ENCODE measurements at regions not wholly inside any gene's neighbourhood (a gene's known extent, or its start where the extent isn't known, plus 50 kb on each side); places are given as distances from the start of the nearest gene placed in this dataset.
A peak's percentile ranks its signal among the peaks of the same experiment; 100 is the strongest.

GRCh38 chr3:156606729-156607128 is 51.8 kb upstream of the SSR3 start:
- intact Hi-C loops (cut with micrococcal nuclease) = loop anchor here (2.0 to 5.0 kb wide), 3 partner anchors 36 to 211 kb away; partner anchors contain the start of gene TIPARP
- no peaks in the 10 kb centered on the region for H3K36me3 Mint-ChIP-seq (ENCODE audit: low read depth)
- no peak for DNase-seq (ENCODE audit: low spot score)
- peaks cover 46% of the 10 kb centered on the region for H3K4me1 Mint-ChIP-seq (ENCODE audit: low read depth)
- no peaks in the 10 kb centered on the region for H3K9me3 Mint-ChIP-seq
- no peak overlapping the region for H3K27ac Mint-ChIP-seq
- H3K27me3 Mint-ChIP-seq (ENCODE audit: insufficient read depth) = peaks cover 11% of the 10 kb centered on the region
- peak overlapping the region; percentile 72 for H3K4me3 Mint-ChIP-seq

DNA sequence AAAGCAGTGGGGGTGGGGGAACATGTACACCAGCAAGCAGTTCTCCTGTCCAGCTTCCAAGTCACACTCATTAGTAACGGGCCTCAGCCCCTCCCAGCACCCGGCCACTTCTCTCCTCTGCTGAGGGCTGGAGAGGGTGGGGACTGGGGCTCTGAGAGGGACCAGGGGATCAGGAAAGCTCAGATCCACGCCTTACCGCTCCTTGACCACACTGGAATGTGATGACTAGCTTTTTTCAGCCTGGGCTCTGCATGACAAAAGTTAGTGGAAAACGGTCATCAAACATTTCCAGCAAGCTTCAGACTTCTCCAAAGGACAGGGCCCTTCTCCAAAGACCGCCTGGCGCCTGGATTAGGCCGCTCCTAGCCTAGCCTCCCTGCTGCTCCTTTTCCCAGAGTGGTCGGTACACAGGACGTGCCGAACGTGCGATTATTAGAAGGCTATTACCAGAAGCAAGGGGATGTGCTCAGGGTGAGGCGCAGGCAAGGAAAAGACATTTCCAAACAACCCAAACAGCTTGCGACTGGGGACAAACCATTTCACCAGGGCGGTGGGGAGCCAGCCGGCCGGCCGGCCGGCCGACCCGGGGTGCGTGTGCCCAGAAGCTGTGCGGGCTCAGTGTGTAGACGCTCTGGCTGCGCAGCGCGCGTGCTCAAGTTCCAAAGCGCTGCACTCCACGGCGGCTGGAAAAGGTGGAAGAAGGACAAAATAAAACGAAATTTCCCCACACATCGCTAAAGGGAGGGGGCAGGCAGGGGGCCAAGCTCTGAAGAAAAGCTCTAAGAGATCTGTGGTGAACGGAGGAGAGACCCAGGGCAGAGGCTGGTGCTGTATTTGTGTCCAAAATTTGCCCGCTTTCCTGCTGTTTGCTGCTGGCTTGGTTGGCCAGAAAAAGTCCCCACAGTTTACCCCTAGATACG is 51.0 kb upstream of the SSR3 start:
- H3K36me3 Mint-ChIP-seq (ENCODE audit: low read depth) = no peaks in the 10 kb centered on the region
- intact Hi-C loops (cut with micrococcal nuclease) = loop anchor here (2.0 to 5.0 kb wide), 3 partner anchors 36 to 211 kb away; partner anchors contain the start of gene TIPARP
- H3K27ac Mint-ChIP-seq = peak overlapping the region; percentile 29
- peak overlapping the region; percentile 82 for H3K4me3 Mint-ChIP-seq
- H3K4me1 Mint-ChIP-seq (ENCODE audit: low read depth) = peaks cover 46% of the 10 kb centered on the region
- H3K27me3 Mint-ChIP-seq (ENCODE audit: insufficient read depth) = peaks cover 11% of the 10 kb centered on the region
- no peaks in the 10 kb centered on the region for H3K9me3 Mint-ChIP-seq
- DNase-seq (ENCODE audit: low spot score) = no peak

DNA sequence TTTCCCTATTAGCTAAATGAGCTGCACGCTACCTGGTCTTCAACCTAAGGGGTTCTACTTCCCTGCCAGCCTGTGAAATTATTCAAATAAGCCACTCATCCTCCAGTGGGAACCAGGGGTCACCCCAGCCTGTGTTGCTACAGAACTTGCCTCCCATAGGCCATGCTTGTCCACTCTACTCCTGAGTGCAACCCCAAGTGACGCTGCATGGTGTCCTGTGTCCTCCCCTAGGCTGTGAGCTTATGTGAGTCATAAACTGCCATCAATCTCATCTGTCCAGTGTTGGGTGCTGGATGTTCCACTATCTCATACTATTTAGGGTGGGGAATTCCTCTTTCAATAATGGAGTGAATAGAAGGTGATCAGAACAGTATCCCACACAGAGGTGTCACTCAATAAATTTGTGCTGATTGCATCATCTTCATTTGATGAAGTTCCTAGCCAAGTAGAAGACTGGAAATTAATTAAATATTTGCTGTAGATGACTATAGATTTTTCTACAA is 49.8 kb upstream of the SSR3 start:
- peaks cover 11% of the 10 kb centered on the region for H3K27me3 Mint-ChIP-seq (ENCODE audit: insufficient read depth)
- no peaks in the 10 kb centered on the region for H3K36me3 Mint-ChIP-seq (ENCODE audit: low read depth)
- no peak for DNase-seq (ENCODE audit: low spot score)
- peaks cover 40% of the 10 kb centered on the region for H3K4me1 Mint-ChIP-seq (ENCODE audit: low read depth)
- H3K27ac Mint-ChIP-seq = no peak overlapping the region
- H3K4me3 Mint-ChIP-seq = no peak overlapping the region
- no peaks in the 10 kb centered on the region for H3K9me3 Mint-ChIP-seq
- intact Hi-C loops (cut with micrococcal nuclease) = loop anchor here (5.0 kb wide), 2 partner anchors 38 to 213 kb away; no protein-coding TSS in a partner anchor
